ENCODE measurements at regions not wholly inside any gene's neighbourhood (a gene's known extent, or its start where the extent isn't known, plus 50 kb on each side); places are given as distances from the start of the nearest gene placed in this dataset.

- Mint-ChIP-seq H3K27ac (no peak overlapping the region), H3K27me3 (ENCODE audit: low read depth) (no peaks in the 10 kb centered on the region), H3K9me3 (peaks cover 17% of the 10 kb centered on the region), H3K4me3 (ENCODE audit: low read depth) (no peak overlapping the region), H3K36me3 (ENCODE audit: low read depth) (no peaks in the 10 kb centered on the region), H3K4me1 (ENCODE audit: low read depth) (no peaks in the 10 kb centered on the region)
- intact Hi-C loops (cut with micrococcal nuclease), result no loop called here
- DNase-seq (ENCODE audit: low spot score), result no peak
Measured at GRCh38 chr12:130063866-130064265, 98.4 kb upstream of the FZD10 start.

DNA sequence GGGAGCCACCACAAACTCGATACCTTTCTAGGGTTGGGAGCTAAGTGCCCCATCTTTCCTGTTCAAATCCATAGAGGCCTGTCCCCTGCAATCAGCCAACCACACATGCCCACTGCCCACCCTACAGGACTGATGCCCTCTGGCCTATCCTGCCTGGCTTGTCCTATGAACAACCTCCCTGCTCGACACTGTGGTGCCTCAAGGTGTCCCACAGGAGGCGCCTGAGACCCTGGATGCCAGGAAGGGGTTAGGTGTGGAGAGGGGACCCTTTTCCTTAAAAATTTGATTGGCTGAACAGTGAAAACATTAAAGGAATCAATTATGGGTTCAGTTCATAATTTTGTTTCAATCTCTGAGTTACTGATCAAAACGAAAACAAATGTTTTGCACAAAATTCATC lies 97.3 kb upstream of the FZD10 start:
- no peak for DNase-seq (ENCODE audit: low spot score)
- Mint-ChIP-seq H3K27me3 (ENCODE audit: low read depth) (no peaks in the 10 kb centered on the region), H3K9me3 (peaks cover 17% of the 10 kb centered on the region), H3K27ac (no peak overlapping the region), H3K36me3 (ENCODE audit: low read depth) (no peaks in the 10 kb centered on the region), H3K4me3 (ENCODE audit: low read depth) (no peak overlapping the region), H3K4me1 (ENCODE audit: low read depth) (no peaks in the 10 kb centered on the region)
- intact Hi-C loops (cut with micrococcal nuclease), result no loop called here

GRCh38 chr12:130066742-130067141 lies 95.5 kb upstream of the FZD10 start:
- peaks cover 8% of the 10 kb centered on the region for H3K9me3 Mint-ChIP-seq
- H3K27me3 Mint-ChIP-seq (ENCODE audit: low read depth), result no peaks in the 10 kb centered on the region
- no peak overlapping the region for H3K27ac Mint-ChIP-seq
- H3K4me1 Mint-ChIP-seq (ENCODE audit: low read depth), result no peaks in the 10 kb centered on the region
- intact Hi-C loops (cut with micrococcal nuclease), result no loop called here
- DNase-seq (ENCODE audit: low spot score), result no peak
- H3K4me3 Mint-ChIP-seq (ENCODE audit: low read depth), result no peak overlapping the region
- no peaks in the 10 kb centered on the region for H3K36me3 Mint-ChIP-seq (ENCODE audit: low read depth)

GRCh38 chr12:130068741-130069140 lies 93.5 kb upstream of the FZD10 start:
- Mint-ChIP-seq H3K36me3 (ENCODE audit: low read depth) (no peaks in the 10 kb centered on the region), H3K27me3 (ENCODE audit: low read depth) (no peaks in the 10 kb centered on the region), H3K4me1 (ENCODE audit: low read depth) (no peaks in the 10 kb centered on the region), H3K9me3 (no peaks in the 10 kb centered on the region), H3K27ac (no peak overlapping the region), H3K4me3 (ENCODE audit: low read depth) (no peak overlapping the region)
- no peak for DNase-seq (ENCODE audit: low spot score)
- intact Hi-C loops (cut with micrococcal nuclease), result no loop called here

- Mint-ChIP-seq H3K27ac (no peak overlapping the region), H3K36me3 (ENCODE audit: low read depth) (no peaks in the 10 kb centered on the region), H3K4me3 (ENCODE audit: low read depth) (no peak overlapping the region), H3K4me1 (ENCODE audit: low read depth) (no peaks in the 10 kb centered on the region), H3K27me3 (ENCODE audit: low read depth) (no peaks in the 10 kb centered on the region), H3K9me3 (no peaks in the 10 kb centered on the region)
- no peak for DNase-seq (ENCODE audit: low spot score)
- intact Hi-C loops (cut with micrococcal nuclease), result no loop called here
Measured at GRCh38 chr12:130070126-130070611, 92.1 kb upstream of the FZD10 start.

- Mint-ChIP-seq H3K4me3 (ENCODE audit: low read depth) (no peak overlapping the region), H3K27ac (no peak overlapping the region), H3K4me1 (ENCODE audit: low read depth) (no peaks in the 10 kb centered on the region), H3K9me3 (peaks cover 21% of the 10 kb centered on the region), H3K27me3 (ENCODE audit: low read depth) (no peaks in the 10 kb centered on the region), H3K36me3 (ENCODE audit: low read depth) (no peaks in the 10 kb centered on the region)
- no peak for DNase-seq (ENCODE audit: low spot score)
- intact Hi-C loops (cut with micrococcal nuclease), result no loop called here
Measured at GRCh38 chr12:130073721-130074120, 88.5 kb upstream of the FZD10 start.

DNA sequence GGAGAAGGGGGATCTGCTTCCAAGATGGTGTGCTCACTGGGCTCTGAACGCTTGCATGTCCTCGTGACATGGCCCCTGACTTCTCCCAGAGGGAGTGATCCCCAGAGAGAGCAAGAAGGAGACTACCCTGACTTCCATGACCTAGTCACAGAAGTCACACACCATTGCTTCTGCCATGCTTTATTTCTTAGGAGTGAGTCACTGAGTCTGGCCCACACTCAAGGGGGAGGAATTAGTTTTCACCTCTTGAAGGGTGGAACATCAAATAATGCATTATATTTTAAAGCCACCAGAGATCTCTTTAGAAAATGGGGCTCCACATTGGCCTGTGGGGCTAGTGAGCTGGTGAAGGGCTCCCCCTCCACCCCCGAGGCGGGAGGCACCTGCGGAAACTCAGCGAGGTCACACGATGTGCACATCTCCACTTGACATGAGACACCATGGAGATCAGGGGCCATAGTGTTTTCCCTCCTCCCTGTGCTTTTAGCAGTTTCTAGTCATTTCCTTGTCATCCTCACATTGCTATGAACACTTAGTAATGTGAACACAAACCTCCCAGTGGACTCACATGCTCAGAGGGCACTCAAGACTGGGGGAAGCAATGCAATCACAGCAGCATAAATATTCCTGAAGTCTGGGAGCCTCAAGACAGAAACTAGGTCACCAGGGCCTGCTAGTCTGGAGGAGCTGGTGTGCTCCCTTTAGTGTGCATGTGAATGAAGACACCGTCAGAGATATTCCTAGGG lies 87.4 kb upstream of the FZD10 start:
- H3K9me3 Mint-ChIP-seq, result peaks cover 26% of the 10 kb centered on the region
- DNase-seq (ENCODE audit: low spot score), result no peak
- no peak overlapping the region for H3K4me3 Mint-ChIP-seq (ENCODE audit: low read depth)
- intact Hi-C loops (cut with micrococcal nuclease), result no loop called here
- H3K27me3 Mint-ChIP-seq (ENCODE audit: low read depth), result no peaks in the 10 kb centered on the region
- no peaks in the 10 kb centered on the region for H3K36me3 Mint-ChIP-seq (ENCODE audit: low read depth)
- no peak overlapping the region for H3K27ac Mint-ChIP-seq
- no peaks in the 10 kb centered on the region for H3K4me1 Mint-ChIP-seq (ENCODE audit: low read depth)

DNA sequence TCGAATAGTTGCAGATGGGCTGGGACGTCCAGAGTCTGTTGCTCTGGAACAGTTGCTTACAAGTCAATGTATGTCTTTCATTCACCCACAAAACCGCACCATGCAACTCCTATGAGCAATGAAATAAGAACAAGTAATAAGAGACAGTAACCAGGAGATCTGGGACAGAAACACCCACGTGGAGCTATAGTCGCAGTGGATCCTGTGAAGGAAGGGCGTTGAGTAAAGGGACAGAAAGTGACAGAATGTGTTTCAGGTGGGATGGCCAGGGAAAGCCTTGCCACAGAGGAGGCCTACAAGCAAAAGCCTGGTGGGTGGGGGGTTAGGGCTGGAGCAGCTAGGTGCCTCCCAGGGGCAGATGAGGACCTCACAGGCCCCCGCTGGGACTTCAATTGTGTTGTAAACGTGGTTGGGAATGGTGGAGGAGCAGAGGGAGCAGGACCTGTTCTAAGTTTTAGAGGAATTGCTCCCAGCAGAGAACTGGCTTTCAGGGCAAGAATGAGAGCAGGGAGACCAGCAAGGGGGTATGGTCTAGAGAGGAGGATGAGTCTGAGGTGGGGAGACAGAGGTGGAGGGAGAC lies 86.7 kb upstream of the FZD10 start:
- H3K36me3 Mint-ChIP-seq (ENCODE audit: low read depth), result no peaks in the 10 kb centered on the region
- H3K4me3 Mint-ChIP-seq (ENCODE audit: low read depth), result no peak overlapping the region
- DNase-seq (ENCODE audit: low spot score), result no peak
- H3K27ac Mint-ChIP-seq, result no peak overlapping the region
- H3K9me3 Mint-ChIP-seq, result peaks cover 26% of the 10 kb centered on the region
- H3K4me1 Mint-ChIP-seq (ENCODE audit: low read depth), result no peaks in the 10 kb centered on the region
- intact Hi-C loops (cut with micrococcal nuclease), result no loop called here
- no peaks in the 10 kb centered on the region for H3K27me3 Mint-ChIP-seq (ENCODE audit: low read depth)

DNA sequence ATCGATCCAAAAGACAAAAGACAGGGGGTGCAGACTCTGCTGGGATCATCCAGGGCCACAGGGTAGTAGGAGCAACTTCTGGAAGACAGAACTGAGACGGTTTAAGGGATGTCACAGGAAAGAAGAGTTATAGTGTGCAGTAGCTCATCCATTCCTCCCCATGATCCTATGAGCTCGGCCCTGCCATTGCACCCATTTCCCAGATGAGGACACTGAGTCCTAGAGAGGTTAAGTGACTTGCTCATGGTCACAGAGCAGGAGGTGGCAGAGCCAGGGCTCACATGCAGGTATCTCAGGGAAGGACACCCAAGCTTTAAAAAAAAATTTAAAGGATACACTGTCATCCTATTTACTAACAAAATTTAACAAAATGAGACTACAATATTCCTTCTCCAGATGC lies 86.1 kb upstream of the FZD10 start:
- H3K4me3 Mint-ChIP-seq (ENCODE audit: low read depth), result no peak overlapping the region
- no peaks in the 10 kb centered on the region for H3K27me3 Mint-ChIP-seq (ENCODE audit: low read depth)
- peaks cover 26% of the 10 kb centered on the region for H3K9me3 Mint-ChIP-seq
- no peak overlapping the region for H3K27ac Mint-ChIP-seq
- no peak for DNase-seq (ENCODE audit: low spot score)
- no peaks in the 10 kb centered on the region for H3K36me3 Mint-ChIP-seq (ENCODE audit: low read depth)
- intact Hi-C loops (cut with micrococcal nuclease), result no loop called here
- no peaks in the 10 kb centered on the region for H3K4me1 Mint-ChIP-seq (ENCODE audit: low read depth)

GRCh38 chr12:130076752-130077151 lies 85.5 kb upstream of the FZD10 start:
- no peak overlapping the region for H3K4me3 Mint-ChIP-seq (ENCODE audit: low read depth)
- H3K27ac Mint-ChIP-seq, result no peak overlapping the region
- H3K4me1 Mint-ChIP-seq (ENCODE audit: low read depth), result no peaks in the 10 kb centered on the region
- H3K27me3 Mint-ChIP-seq (ENCODE audit: low read depth), result no peaks in the 10 kb centered on the region
- intact Hi-C loops (cut with micrococcal nuclease), result no loop called here
- no peak for DNase-seq (ENCODE audit: low spot score)
- H3K9me3 Mint-ChIP-seq, result peaks cover 26% of the 10 kb centered on the region
- no peaks in the 10 kb centered on the region for H3K36me3 Mint-ChIP-seq (ENCODE audit: low read depth)

DNA sequence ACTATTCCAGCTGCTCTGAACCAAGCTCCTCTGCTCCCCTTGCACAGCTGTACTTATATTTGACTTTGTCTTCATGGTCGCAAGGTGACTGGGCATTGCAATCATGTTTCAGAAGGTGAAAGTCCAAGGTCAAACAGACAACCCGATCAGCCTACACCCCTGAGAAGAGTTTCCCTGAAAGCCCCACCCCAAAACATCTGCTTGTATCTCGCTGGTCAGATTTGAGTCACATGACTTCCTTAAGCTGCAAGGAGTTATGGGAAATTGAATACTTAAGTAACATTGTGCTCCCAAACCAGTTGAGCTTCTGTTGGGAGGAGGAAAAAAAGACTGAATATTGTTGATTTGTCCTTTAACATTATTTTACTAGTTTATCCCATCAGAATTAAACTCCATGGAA lies 83.4 kb upstream of the FZD10 start:
- DNase-seq (ENCODE audit: low spot score), result no peak
- Mint-ChIP-seq H3K27ac (no peak overlapping the region), H3K27me3 (ENCODE audit: low read depth) (no peaks in the 10 kb centered on the region), H3K4me3 (ENCODE audit: low read depth) (no peak overlapping the region), H3K4me1 (ENCODE audit: low read depth) (peaks cover 3% of the 10 kb centered on the region), H3K9me3 (peaks cover 26% of the 10 kb centered on the region), H3K36me3 (ENCODE audit: low read depth) (no peaks in the 10 kb centered on the region)
- intact Hi-C loops (cut with micrococcal nuclease), result no loop called here

DNA sequence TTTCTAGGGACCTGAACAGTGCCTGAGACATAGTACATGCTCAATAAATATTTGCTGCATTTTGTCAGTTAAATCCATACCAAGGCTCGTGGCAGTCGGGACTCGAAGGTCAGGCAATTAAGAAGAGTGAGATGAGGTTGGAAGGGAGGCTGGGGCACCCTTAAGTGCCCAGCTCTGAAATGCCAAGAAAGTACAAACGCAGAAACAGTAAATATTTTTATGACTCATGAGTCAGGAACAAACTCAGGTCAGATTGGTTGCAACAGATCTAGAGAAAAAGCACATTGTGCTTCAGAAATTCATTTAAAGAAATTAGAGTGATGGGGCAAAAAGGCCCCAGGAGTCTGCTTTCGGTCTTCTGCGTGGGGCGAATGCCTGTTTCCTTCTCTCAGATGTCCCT lies 83.0 kb upstream of the FZD10 start:
- no peak for DNase-seq (ENCODE audit: low spot score)
- Mint-ChIP-seq H3K36me3 (ENCODE audit: low read depth) (no peaks in the 10 kb centered on the region), H3K9me3 (peaks cover 26% of the 10 kb centered on the region), H3K4me3 (ENCODE audit: low read depth) (no peak overlapping the region), H3K27ac (no peak overlapping the region), H3K27me3 (ENCODE audit: low read depth) (no peaks in the 10 kb centered on the region), H3K4me1 (ENCODE audit: low read depth) (peaks cover 3% of the 10 kb centered on the region)
- intact Hi-C loops (cut with micrococcal nuclease), result no loop called here

DNA sequence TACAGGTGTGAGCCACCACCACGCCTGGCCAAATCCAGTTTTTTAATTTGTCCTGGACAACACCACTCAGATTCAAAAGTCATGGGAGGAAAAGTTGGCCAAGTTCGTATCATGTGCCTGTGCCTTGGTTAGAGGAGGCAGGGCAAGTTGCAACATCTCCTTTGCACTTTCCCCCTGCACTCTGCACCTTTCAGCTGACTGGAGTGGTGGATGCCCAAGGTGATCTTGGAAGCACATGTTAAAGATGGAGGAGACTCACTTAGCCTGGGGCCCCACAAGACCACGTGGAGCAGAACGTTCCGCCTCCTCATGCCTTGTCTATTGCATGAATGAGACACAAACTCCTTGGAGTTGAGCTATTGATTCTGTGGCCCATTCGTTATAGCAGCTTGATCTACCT lies 82.1 kb upstream of the FZD10 start:
- no peak overlapping the region for H3K27ac Mint-ChIP-seq
- DNase-seq (ENCODE audit: low spot score), result no peak
- H3K4me1 Mint-ChIP-seq (ENCODE audit: low read depth), result peaks cover 3% of the 10 kb centered on the region
- intact Hi-C loops (cut with micrococcal nuclease), result no loop called here
- H3K36me3 Mint-ChIP-seq (ENCODE audit: low read depth), result no peaks in the 10 kb centered on the region
- H3K4me3 Mint-ChIP-seq (ENCODE audit: low read depth), result no peak overlapping the region
- H3K27me3 Mint-ChIP-seq (ENCODE audit: low read depth), result no peaks in the 10 kb centered on the region
- peaks cover 26% of the 10 kb centered on the region for H3K9me3 Mint-ChIP-seq
